Epithelial cell of esophagus (primary cell): ENCODE measurements at regions not wholly inside any gene's neighbourhood (a gene's known extent, or its start where the extent isn't known, plus 50 kb on each side); places are given as distances from the start of the nearest gene placed in this dataset.
A peak's percentile ranks its signal among the peaks of the same experiment; 100 is the strongest.

ENCODE experiments used
- DNase-seq: peaks from one replicate; pipeline ENCODE4 v3.0.0; 2010; ENCODE audit warnings: low read depth
- H3K4me3 ChIP-seq: 2 replicates; pipeline ENCODE4 v1.5.1; 2011; ENCODE audit warnings: mild to moderate bottlenecking, low read length, control low read depth
- TF ChIP-seq, protein P1 (sequence below): IDR thresholded peaks from 2 replicates; pipeline ENCODE4 v1.5.1; 2011; ENCODE audit warnings: low read depth, mild to moderate bottlenecking, low read length, control low read depth, inconsistent platforms; ENCODE audit not compliant: insufficient read depth; ENCODE audit errors: missing control alignments

DNA sequence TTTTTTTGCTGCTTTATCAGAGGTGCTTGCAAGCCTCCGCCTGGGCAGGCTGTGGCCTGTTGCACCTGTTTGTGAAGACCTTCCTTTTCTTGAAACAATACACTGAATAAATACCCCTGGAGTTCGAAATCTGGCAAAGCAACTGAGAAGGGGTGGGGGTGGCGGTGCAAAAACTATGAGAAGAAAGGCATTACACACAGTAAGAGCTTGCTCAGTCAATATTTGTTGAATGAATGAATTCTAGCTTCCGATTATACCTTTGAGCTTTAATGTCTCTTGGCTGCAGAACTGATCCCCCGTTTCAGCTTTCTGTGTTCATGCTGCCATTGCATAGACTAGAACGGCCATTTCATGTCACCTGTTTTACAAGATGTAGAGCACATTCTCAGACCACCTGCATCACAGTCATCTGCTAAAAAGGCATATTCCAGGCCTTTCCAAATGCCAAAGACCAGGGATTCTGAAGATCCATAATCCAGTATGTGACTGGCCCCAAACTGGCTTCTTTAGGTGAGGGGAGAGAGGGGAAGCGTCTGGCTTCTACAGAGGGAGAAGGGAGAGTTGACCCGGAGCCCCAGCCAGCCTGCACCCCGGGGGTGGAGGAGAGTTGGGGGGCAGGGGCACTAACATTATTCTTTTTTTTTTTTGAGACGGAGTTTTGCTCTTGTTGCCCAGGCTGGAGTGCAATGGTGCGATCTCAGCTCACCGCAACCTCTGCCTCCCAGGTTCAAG lies 111.5 kb downstream of the ETS2 start:
- TF ChIP-seq, protein P1, sequence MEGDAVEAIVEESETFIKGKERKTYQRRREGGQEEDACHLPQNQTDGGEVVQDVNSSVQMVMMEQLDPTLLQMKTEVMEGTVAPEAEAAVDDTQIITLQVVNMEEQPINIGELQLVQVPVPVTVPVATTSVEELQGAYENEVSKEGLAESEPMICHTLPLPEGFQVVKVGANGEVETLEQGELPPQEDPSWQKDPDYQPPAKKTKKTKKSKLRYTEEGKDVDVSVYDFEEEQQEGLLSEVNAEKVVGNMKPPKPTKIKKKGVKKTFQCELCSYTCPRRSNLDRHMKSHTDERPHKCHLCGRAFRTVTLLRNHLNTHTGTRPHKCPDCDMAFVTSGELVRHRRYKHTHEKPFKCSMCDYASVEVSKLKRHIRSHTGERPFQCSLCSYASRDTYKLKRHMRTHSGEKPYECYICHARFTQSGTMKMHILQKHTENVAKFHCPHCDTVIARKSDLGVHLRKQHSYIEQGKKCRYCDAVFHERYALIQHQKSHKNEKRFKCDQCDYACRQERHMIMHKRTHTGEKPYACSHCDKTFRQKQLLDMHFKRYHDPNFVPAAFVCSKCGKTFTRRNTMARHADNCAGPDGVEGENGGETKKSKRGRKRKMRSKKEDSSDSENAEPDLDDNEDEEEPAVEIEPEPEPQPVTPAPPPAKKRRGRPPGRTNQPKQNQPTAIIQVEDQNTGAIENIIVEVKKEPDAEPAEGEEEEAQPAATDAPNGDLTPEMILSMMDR = no peak
- peak; percentile 63 for DNase-seq
- H3K4me3 ChIP-seq = no peak overlapping the region

DNA sequence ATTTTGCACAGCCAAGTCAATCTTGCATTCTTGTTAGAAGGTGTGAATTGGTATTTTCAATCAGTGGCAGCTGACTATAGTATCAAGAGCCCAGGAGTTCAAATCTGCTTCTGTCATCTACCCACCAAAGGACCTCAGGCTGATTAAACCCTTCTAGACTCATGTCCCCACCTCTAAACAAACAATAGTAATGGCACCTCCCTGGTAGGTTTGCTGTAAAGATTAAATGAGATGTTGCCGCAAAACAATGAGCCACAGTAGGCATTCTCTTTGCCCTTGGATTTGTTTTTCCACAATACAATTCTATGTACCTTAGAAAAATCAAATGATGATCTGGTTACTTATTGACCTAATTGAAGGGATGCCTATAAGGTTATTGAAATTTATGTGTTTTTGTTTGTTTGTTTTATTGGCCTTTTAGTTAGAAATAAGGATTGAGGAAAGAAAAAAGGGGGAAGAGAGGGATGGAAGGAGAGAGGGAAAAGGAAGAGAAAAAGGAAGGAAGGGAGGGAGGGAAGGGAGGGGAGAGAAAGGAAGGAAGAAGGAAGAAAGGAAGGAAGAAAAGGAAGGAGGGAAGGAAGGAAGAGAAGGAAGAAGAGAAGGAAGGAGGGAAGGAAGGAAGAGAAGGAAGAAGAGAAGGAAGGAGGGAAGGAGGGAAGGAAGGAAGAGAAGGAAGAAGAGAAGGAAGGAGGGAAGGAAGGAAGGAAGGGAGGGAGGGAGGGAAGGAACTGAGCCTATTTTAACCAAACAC lies 110.7 kb downstream of the ETS2 start:
- no peak overlapping the region for H3K4me3 ChIP-seq
- TF ChIP-seq, protein P1 = no peak
- no peak for DNase-seq

DNA sequence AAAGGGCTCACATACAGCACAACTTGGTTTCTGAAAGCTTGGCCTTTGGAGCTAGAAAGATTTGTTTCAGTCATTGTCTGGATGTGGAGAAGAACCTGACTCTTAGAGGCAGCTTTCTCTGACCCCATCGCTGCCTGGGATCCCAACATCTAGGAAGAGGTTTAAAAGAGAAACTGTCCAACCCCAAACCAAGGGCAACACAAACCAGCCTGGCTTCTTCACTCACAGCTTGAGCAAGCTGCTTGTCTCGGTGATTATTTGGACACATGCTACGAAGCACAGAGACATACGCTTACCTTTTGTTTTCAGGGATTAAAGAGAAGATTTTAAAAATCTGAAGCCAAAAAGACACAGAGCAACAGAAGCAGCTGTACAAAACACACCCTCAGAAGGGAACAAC lies 109.8 kb downstream of the ETS2 start:
- TF ChIP-seq, protein P1 = no peak
- H3K4me3 ChIP-seq = no peak overlapping the region
- no peak for DNase-seq

DNA sequence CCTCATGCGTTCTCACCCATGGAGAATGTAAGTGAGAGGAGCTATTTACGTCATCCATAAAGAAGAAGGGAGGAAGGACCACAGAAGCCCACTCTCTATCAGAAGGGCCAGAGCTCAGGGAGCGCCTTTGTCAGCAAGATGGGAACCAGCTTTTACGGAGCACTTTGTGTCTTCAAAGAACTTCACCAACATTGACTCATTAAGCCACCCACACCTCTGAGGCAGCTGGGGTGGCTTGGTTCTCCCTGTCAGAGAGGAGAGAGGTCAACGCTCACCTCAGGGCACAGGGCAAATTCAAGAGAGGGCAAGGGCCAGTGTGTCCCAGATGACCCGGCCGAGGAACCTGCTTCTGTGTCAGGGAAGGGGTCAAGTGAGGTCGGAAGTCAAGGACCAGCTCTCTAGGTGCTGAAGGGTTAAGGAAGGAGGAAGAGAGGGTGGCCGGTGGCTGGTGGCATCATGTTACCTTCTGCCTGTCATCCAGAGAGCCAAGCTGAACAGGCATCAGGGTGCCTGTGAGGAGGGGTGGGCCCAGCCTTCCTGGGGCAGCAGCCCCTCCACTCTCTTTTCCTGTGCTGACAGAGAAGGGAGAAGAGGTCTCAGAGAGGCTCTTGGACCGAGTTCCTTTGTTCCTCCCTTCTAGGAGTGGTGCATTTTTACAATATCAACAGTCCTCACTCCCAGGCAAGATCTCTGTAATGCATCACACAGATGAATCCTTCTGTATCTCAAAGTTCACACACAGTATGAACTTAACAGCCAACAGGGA lies 109.0 kb downstream of the ETS2 start:
- H3K4me3 ChIP-seq = no peak overlapping the region
- TF ChIP-seq, protein P1 = no peak
- DNase-seq = peak; percentile 43

DNA sequence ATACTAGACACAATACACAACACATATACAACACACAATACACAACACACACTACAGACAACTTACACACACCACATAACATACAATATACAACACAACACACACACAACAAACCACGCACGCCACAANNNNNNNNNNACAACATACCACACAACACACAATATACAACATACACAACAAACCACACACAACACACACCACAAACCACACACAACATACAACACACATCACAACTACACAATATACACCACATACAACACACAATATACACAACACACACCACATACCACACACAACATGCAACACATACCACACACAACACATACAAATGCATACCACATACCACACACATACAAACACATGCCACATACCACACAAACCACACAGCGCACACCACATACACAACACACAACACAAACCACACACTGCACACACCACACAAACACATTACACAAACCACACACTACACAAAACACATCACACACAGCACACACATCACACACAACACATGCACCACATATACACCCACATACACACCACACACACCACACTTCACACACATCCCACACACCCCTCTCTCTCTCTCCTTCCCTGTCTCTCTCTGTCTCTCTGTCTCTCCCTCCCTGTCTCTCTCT lies 108.3 kb downstream of the ETS2 start:
- H3K4me3 ChIP-seq = no peak overlapping the region
- TF ChIP-seq, protein P1 = no peak
- no peak for DNase-seq

DNA sequence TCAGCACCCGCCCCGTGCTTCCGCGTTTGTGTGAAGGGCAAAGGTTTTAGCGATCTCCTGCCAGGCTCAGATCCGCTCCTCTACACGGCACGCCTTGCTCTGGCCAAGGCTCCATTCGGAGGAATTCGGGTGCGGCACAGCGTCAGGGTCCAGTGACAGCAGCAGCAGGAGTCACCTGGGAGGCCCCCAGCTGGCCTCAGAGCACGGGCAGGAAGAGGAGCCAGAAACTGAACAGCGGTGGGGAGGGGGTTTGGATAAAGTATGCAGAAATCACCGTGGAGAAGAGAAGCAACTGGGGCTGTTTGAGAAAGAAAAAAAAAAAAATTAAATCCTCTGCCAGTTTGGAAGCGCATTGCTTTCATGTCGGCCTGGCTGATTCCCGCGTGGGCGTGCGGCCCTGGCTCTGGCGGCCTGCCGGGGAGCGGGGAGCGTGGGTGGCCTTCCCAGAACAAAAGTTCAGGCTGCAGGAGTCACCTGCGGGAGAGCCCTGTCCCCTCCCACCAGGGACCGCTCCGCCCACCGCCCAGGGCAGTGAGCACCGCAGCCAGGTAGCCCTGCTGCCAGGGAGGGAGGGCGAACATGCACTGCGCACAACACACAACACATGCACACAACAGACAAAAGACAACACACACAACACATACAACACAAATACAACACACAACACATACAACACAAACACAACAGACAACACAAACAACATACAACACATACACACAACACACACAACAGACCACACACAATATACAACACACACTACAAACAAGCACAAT lies 107.6 kb downstream of the ETS2 start:
- no peak overlapping the region for H3K4me3 ChIP-seq
- TF ChIP-seq, protein P1 = no peak
- DNase-seq = peak; percentile 86
